Upper lobe of left lung (tissue), 6 donors: ENCODE measurements at regions not wholly inside any gene's neighbourhood (a gene's known extent, or its start where the extent isn't known, plus 50 kb on each side); places are given as distances from the start of the nearest gene placed in this dataset.
"Not testable (repeated sequence)": the region's sequence is repeated elsewhere in the genome, so short reads cannot be mapped to it uniquely, and the experiment has no call there.

ENCODE experiments used
- ATAC-seq, 2 donors: fragments of 200-7000 bp; cut with Tn5 transposase; one replicate each; pipeline ENCODE4 v1.9.1; 2022; ENCODE audit warnings: mild to moderate bottlenecking in 2 of 2, moderate library complexity in 2 of 2; ENCODE audit not compliant: low FRiP score in 2 of 2
- DNase-seq, 2 donors: peaks; one replicate each; pipeline ENCODE4 v3.0.0-alpha.2; 2019 to 2020
- H3K27ac ChIP-seq, 4 donors: fragments of 200-600 bp; sonication (generic); one replicate each; pipeline ENCODE4 v1.5.1; 2016 to 2019
- H3K27me3 ChIP-seq, 4 donors: fragments of 200-600 bp; sonication (generic); one replicate each; pipeline ENCODE4 v1.5.1; 2017 to 2019
- H3K36me3 ChIP-seq, 4 donors: fragments of 200-600 bp; sonication (generic); one replicate each; pipeline ENCODE4 v1.5.1; 2016 to 2019
- H3K4me1 ChIP-seq, 4 donors: fragments of 200-600 bp; sonication (generic); one replicate each; pipeline ENCODE4 v1.5.1; 2018 to 2019
- H3K4me3 ChIP-seq, 4 donors: fragments of 200-600 bp; sonication (generic); one replicate each; pipeline ENCODE4 v1.5.1; 2017 to 2019; ENCODE audit warnings: mild to moderate bottlenecking in 2 of 4, moderate library complexity in 1 of 4
- H3K9me3 ChIP-seq, 4 donors: fragments of 200-600 bp; sonication (generic); one replicate each; pipeline ENCODE4 v1.5.1; 2018 to 2019
- CTCF ChIP-seq, 6 experiments: fragments of 450-650 bp in 4 of 6; fragments of 200-600 bp in 2 of 6; sonication (generic) in 2 of 6; IDR thresholded peaks; one replicate each; pipeline ENCODE4 v1.5.1; 2016 to 2019; ENCODE audit warnings: antibody characterized with exemption in 6 of 6
- EP300 ChIP-seq, 4 donors: sonication (generic); formaldehyde crosslinking; IDR thresholded peaks; one replicate each; pipeline ENCODE4 v1.5.1; 2017; ENCODE audit warnings: antibody characterized with exemption in 4 of 4, control low read depth in 2 of 4
- POLR2A ChIP-seq, 4 donors: fragments of 450-650 bp; IDR thresholded peaks; one replicate each; pipeline ENCODE4 v1.5.1; 2016 to 2017; ENCODE audit warnings: antibody characterized with exemption in 4 of 4, mild to moderate bottlenecking in 2 of 4
- POLR2AphosphoS5 ChIP-seq, 2 donors: sonication (generic); formaldehyde crosslinking; IDR thresholded peaks; one replicate each; pipeline ENCODE4 v1.5.1; 2017; ENCODE audit warnings: antibody characterized with exemption in 2 of 2
- WGBS, 2 donors: methylation state at CpG; one replicate each; pipeline ENCODE4 v1.1.5; 2017 to 2018; 5-methylcytosine and 5-hydroxymethylcytosine counted together
- donor health status: DM: no; HTN: no; CAD: no; lungs with moderate emphysema.
- donor health status: DM: no; HTN: yes; CAD: no; lungs with severe emphysema.

DNA sequence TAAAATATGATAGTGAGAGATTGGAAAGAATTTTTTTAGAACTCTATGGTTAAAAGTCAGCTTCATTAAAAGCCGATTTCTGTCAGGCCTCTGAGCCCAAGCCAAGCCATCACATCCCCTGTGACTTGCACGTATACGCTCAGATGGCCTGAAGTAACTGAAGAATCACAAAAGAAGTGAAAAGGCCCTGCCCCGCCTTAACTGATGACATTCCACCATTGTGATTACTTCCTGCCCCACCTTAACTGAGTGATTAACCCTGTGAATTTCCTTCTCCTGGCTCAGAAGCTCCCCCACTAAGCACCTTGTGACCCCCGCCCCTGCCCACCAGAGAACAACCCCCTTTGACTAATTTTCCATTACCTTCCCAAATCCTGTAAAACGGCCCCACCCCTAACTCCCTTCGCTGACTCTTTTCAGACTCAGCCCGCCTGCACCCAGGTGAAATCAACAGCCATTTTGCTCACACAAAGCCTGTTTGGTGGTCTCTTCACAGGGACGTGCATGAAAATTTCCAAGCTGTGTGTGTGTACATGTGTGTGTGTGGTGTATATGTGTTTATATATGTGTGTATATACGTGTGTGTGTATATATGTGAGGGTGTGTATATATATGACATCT, 595.5 kb upstream of the HTR2C start:
- H3K4me1 ChIP-seq, H3K9me3 ChIP-seq, DNase-seq, H3K36me3 ChIP-seq, H3K27me3 ChIP-seq, H3K4me3 ChIP-seq, ATAC-seq, H3K27ac ChIP-seq: not testable (repeated sequence)
- WGBS, 2 donors, result 67 to 78% methylated on average over 7 to 10 of the region's 10 CpGs

- no peaks in the 10 kb centered on the region for H3K4me1 ChIP-seq
- H3K27ac ChIP-seq, result no peak overlapping the region
- ATAC-seq (no peak), DNase-seq (no peak)
- no peaks in the 10 kb centered on the region for H3K36me3 ChIP-seq
- 95 to 100% methylated on average over 1 of the region's 1 CpG for WGBS, 2 donors
- no peak overlapping the region for H3K4me3 ChIP-seq
- no peaks in the 10 kb centered on the region for H3K27me3 ChIP-seq
- no peaks in the 10 kb centered on the region for H3K9me3 ChIP-seq
- TF ChIP-seq CTCF (IDR thresholded peaks at IDR 0.05), result no peak
- no peak for TF ChIP-seq EP300 (IDR thresholded peaks at IDR 0.05)
- no peak for TF ChIP-seq POLR2AphosphoS5 (IDR thresholded peaks at IDR 0.05)
- TF ChIP-seq POLR2A (IDR thresholded peaks at IDR 0.05), result no peak
Observed at GRCh38 chrX:113986427-113986826, 597.5 kb upstream of the HTR2C start.

DNA sequence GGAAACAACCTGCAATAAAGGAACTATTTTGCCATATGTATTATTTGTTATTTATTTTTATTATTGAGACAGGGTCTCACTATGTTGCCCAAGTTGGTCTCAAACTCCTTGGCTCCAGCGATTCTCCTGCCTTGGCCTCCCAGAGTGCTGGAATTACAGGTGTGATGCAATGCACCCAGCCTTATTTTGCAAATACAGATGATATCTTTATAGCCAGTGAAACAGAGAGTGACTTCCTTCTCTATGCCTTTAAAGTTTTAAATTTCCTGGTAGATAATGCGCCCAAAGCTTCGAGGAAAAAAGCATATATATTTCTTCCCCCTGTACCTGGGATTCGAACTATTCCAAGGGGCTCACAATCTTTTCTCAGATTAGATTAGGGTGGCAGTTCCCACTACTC, 601.1 kb upstream of the HTR2C start:
- 72 to 73% methylated on average over 4 of the region's 4 CpGs for WGBS, 2 donors
- Histone ChIP-seq H3K27me3 (no peaks in the 10 kb centered on the region), H3K4me3 (no peak overlapping the region), H3K9me3 (no peaks in the 10 kb centered on the region), H3K27ac (no peak overlapping the region), H3K4me1 (no peaks in the 10 kb centered on the region), H3K36me3 (no peaks in the 10 kb centered on the region)
- TF ChIP-seq CTCF (IDR thresholded peaks at IDR 0.05) (no peak), POLR2A (IDR thresholded peaks at IDR 0.05) (no peak), EP300 (IDR thresholded peaks at IDR 0.05) (no peak), POLR2AphosphoS5 (IDR thresholded peaks at IDR 0.05) (no peak)
- no peak for DNase-seq
- no peak for ATAC-seq

GRCh38 chrX:113980953-113981352, 602.9 kb upstream of the HTR2C start:
- Histone ChIP-seq H3K9me3 (no peaks in the 10 kb centered on the region), H3K4me1 (no peaks in the 10 kb centered on the region), H3K27ac (no peak overlapping the region), H3K4me3 (no peak overlapping the region), H3K36me3 (no peaks in the 10 kb centered on the region), H3K27me3 (no peaks in the 10 kb centered on the region)
- DNase-seq (no peak), ATAC-seq (no peak)
- WGBS, 2 donors, result 57 to 89% methylated on average over 2 of the region's 2 CpGs
- TF ChIP-seq EP300 (IDR thresholded peaks at IDR 0.05) (no peak), POLR2AphosphoS5 (IDR thresholded peaks at IDR 0.05) (no peak), POLR2A (IDR thresholded peaks at IDR 0.05) (no peak), CTCF (IDR thresholded peaks at IDR 0.05) (no peak)

DNA sequence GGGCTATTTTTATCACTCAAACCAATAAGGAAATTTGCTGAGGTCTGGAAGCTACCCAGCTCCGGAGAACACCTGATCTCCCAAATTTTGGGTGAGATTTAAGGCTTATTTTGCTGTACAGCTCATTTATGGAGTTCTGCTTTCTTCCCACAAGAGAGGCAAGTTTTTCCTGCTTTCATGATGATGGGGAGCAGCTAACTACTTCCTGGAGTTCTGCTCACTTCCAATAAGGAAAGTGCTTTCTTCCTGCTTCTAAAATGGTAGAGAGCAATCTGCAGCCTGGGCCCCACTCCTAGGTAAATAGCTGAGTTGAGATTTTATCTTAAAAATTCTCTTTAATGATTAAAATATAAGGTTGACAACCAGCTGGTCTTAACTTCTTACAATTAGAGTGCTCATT, 606.0 kb upstream of the HTR2C start:
- Histone ChIP-seq H3K36me3 (no peaks in the 10 kb centered on the region), H3K27ac (no peak overlapping the region), H3K27me3 (no peaks in the 10 kb centered on the region), H3K9me3 (no peaks in the 10 kb centered on the region), H3K4me3 (no peak overlapping the region), H3K4me1 (no peaks in the 10 kb centered on the region)
- WGBS, 2 donors, result 58 to 86% methylated on average over 1 of the region's 1 CpG
- no peak for TF ChIP-seq CTCF (IDR thresholded peaks at IDR 0.05)
- no peak for TF ChIP-seq EP300 (IDR thresholded peaks at IDR 0.05)
- no peak for TF ChIP-seq POLR2A (IDR thresholded peaks at IDR 0.05)
- no peak for TF ChIP-seq POLR2AphosphoS5 (IDR thresholded peaks at IDR 0.05)
- DNase-seq (no peak), ATAC-seq (no peak)
